GM12892 (cell line): ENCODE measurements at regions not wholly inside any gene's neighbourhood (a gene's known extent, or its start where the extent isn't known, plus 50 kb on each side); places are given as distances from the start of the nearest gene placed in this dataset.
"Not testable (repeated sequence)": the region's sequence is repeated elsewhere in the genome, so short reads cannot be mapped to it uniquely, and the experiment has no call there.

ENCODE experiments used
- DNase-seq: peaks from one replicate; pipeline ENCODE4 v3.0.0; 2011; ENCODE audit not compliant: insufficient read length
- FAIRE-seq: peaks from 2 replicates; lab custom pipeline; 2011; peaks lifted over from hg19 to GRCh38; lab: Jason Lieb, UNC
- POLR2A ChIP-seq: IDR thresholded peaks from 2 replicates; pipeline ENCODE4 v1.6.1; 2011; ENCODE audit warnings: low read depth, low read length, control low read depth
- POLR2AphosphoS5 ChIP-seq: IDR thresholded peaks from 2 replicates; pipeline ENCODE4 v1.6.1; 2011; ENCODE audit warnings: low read depth, low read length, control low read depth
- TAF1 ChIP-seq: IDR thresholded peaks from 2 replicates; pipeline ENCODE4 v1.6.1; 2011; ENCODE audit warnings: low read depth, mild to moderate bottlenecking, control low read depth, low read length, borderline replicate concordance

DNA sequence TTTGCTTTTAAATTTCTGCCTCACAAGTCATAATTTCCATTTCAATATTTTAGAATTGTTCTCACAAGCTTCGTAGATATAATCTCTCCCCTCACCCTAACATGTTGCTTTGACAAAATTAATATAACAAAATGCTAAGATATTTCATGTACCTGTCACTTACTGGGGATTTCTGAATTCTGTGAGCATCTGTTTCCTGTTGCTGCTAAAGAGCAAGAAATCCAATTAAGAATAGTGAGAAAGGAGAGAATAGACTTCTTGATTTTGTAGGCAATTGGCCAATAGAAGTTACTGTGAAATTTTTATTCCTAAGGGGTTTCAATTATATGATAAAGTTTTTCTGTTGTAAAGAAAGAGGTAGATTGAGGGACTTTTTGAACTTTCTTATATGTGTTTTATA, 796.5 kb upstream of the ARRDC3 start:
- FAIRE-seq (no peak), DNase-seq (no peak)
- no peak for TF ChIP-seq POLR2A
- no peak for TF ChIP-seq POLR2AphosphoS5
- no peak for TF ChIP-seq TAF1

DNA sequence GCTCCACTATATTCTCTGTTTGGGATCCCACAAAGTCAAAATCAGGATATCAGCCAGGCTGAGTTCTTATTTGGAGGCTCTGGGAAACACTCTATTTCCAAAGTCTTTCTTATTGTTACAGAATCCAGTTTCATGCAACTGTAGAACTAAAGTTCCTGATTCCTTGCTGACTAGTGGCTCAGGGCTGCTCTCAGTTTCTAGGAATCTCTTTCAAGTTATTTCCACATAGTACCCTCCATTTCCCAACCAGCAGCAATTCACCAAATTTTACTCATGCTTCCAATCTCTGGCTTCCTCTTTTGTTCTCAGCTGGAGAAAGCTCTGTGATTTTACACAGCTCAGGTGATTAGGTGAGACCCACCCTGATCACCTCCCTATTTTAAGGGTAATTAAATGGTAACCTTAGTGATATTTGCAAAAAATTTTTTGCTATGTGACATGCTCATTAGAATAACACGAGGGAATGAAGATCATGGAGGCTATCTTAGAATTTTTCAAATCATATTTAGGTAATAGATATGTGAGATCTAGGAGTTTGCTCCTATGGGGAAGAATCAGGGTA, 794.9 kb upstream of the ARRDC3 start:
- no peak for FAIRE-seq
- no peak for DNase-seq
- TF ChIP-seq TAF1: no peak
- no peak for TF ChIP-seq POLR2AphosphoS5
- no peak for TF ChIP-seq POLR2A

GRCh38 chr5:92163906-92164305, 780.8 kb upstream of the ARRDC3 start:
- FAIRE-seq (no peak), DNase-seq (no peak)
- TF ChIP-seq POLR2AphosphoS5: no peak
- no peak for TF ChIP-seq POLR2A
- TF ChIP-seq TAF1: no peak

GRCh38 chr5:92147798-92148197, 764.7 kb upstream of the ARRDC3 start:
- DNase-seq (no peak), FAIRE-seq (no peak)
- TF ChIP-seq POLR2AphosphoS5 (no peak), TAF1 (no peak), POLR2A (no peak)

- FAIRE-seq: no peak
- DNase-seq: no peak
- TF ChIP-seq POLR2A (no peak), TAF1 (no peak), POLR2AphosphoS5 (no peak)
Observed at GRCh38 chr5:92147266-92147665, 764.1 kb upstream of the ARRDC3 start.

DNA sequence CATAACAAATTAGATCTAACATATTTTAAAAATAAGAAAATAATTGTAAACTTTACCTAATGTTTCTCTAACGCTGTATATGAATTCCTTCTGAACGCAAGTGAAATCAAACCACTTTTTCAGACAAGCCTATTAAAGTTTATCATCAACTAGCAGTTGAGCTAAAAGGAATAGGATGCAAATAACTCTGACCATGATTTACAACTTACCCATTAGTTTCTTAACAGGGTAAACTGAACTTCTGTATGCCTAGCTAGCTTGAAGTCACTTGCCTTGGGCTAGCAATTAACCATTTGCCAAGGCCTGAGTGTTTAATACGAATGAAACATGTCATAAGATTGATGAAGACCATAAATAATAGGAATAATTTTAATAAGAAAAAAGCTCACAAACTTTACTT, 762.7 kb upstream of the ARRDC3 start:
- TF ChIP-seq POLR2AphosphoS5 (no peak), TAF1 (no peak), POLR2A (no peak)
- FAIRE-seq (no peak), DNase-seq (no peak)

GRCh38 chr5:92144824-92145223, 761.7 kb upstream of the ARRDC3 start:
- no peak for DNase-seq
- TF ChIP-seq POLR2AphosphoS5: no peak
- no peak for TF ChIP-seq POLR2A
- TF ChIP-seq TAF1: no peak
- FAIRE-seq: no peak

GRCh38 chr5:92132294-92132908, 749.3 kb upstream of the ARRDC3 start:
- DNase-seq, FAIRE-seq: not testable (repeated sequence)

GRCh38 chr5:92126182-92126581, 743.1 kb upstream of the ARRDC3 start:
- TF ChIP-seq TAF1 (no peak), POLR2AphosphoS5 (no peak), POLR2A (no peak)
- FAIRE-seq (no peak), DNase-seq (no peak)

GRCh38 chr5:92119110-92119509, 736.0 kb upstream of the ARRDC3 start:
- DNase-seq (no peak), FAIRE-seq (no peak)
- TF ChIP-seq POLR2AphosphoS5 (no peak), TAF1 (no peak), POLR2A (no peak)

GRCh38 chr5:92106808-92107207, 723.7 kb upstream of the ARRDC3 start:
- FAIRE-seq: no peak
- no peak for TF ChIP-seq POLR2A
- TF ChIP-seq TAF1: no peak
- no peak for TF ChIP-seq POLR2AphosphoS5

GRCh38 chr5:92104126-92104525, 721.0 kb upstream of the ARRDC3 start:
- DNase-seq: no peak
- TF ChIP-seq POLR2AphosphoS5: no peak
- no peak for TF ChIP-seq POLR2A
- no peak for TF ChIP-seq TAF1
- no peak for FAIRE-seq

More at GRCh38 chr5:92106808-92107207, 723.7 kb upstream of the ARRDC3 start:
- no peak for DNase-seq
